HG03097 (cell line): ENCODE measurements at regions not wholly inside any gene's neighbourhood (a gene's known extent, or its start where the extent isn't known, plus 50 kb on each side); places are given as distances from the start of the nearest gene placed in this dataset.

ENCODE experiments used
- ATAC-seq: cut with Tn5 transposase; IDR thresholded peaks from one replicate; pipeline ENCODE4 v1.9.1; 2021; ENCODE audit not compliant: unreplicated experiment, low FRiP score

- no peak for ATAC-seq
These were observed 95.3 kb upstream of the SLC10A2 start for GRCh38 chr13:103161476-103161875.

GRCh38 chr13:103157434-103158145 is 91.4 kb upstream of the SLC10A2 start:
- ATAC-seq: no peak

GRCh38 chr13:103157016-103157415 is 90.8 kb upstream of the SLC10A2 start:
- ATAC-seq: no peak

- ATAC-seq: no peak
These were observed 90.3 kb upstream of the SLC10A2 start for GRCh38 chr13:103156346-103156998.

- ATAC-seq: no peak
These were observed 87.2 kb upstream of the SLC10A2 start for GRCh38 chr13:103153466-103153865.

GRCh38 chr13:103147961-103148360 is 81.7 kb upstream of the SLC10A2 start:
- ATAC-seq: no peak

- no peak for ATAC-seq
These were observed 79.2 kb upstream of the SLC10A2 start for GRCh38 chr13:103145442-103145841.

- ATAC-seq: no peak
These were observed 77.2 kb upstream of the SLC10A2 start for GRCh38 chr13:103143432-103143831.

- no peak for ATAC-seq
These were observed 75.9 kb upstream of the SLC10A2 start for GRCh38 chr13:103142151-103142550.

- peak; percentile 79 for ATAC-seq
These were observed 73.9 kb upstream of the SLC10A2 start for GRCh38 chr13:103140001-103140671.

GRCh38 chr13:103134271-103134670 is 68.1 kb upstream of the SLC10A2 start:
- peak; percentile 44 for ATAC-seq

GRCh38 chr13:103133556-103133955 is 67.3 kb upstream of the SLC10A2 start:
- ATAC-seq: no peak

- ATAC-seq: peak; percentile 82
These were observed 64.5 kb upstream of the SLC10A2 start for GRCh38 chr13:103130681-103131210.

- ATAC-seq: no peak
These were observed 63.9 kb upstream of the SLC10A2 start for GRCh38 chr13:103130146-103130545.
